ENCODE measurements at regions not wholly inside any gene's neighbourhood (a gene's known extent, or its start where the extent isn't known, plus 50 kb on each side); places are given as distances from the start of the nearest gene placed in this dataset.
A peak's percentile ranks its signal among the peaks of the same experiment; 100 is the strongest.

- no peak overlapping the region for H3K27ac ChIP-seq (ENCODE audit: low read depth, low read length)
- H2BK12ac ChIP-seq (ENCODE audit: low read depth, low read length) = no peak overlapping the region
- peaks cover 0 to 6% (median 3%) of the 10 kb centered on the region in 4 experiments; a peak in 5 of 7 replicates for H3K4me1 ChIP-seq (replicated peaks in 1 of 4; ENCODE audit: control insufficient read depth in 3 of 4, insufficient read depth in 4 of 4, low read length in 3 of 4)
- H3K18ac ChIP-seq (ENCODE audit: extremely low read depth, low read length) = no peak overlapping the region
- H3K4me2 ChIP-seq (ENCODE audit: insufficient read depth in 1 of 2, low read depth in 2 of 2, low read length in 2 of 2) = no peak overlapping the region
- H3K27me3 ChIP-seq (replicated peaks in 1 of 4; ENCODE audit: control insufficient read depth in 3 of 4, extremely low read depth in 1 of 4, insufficient read depth in 3 of 4, low read length in 3 of 4) = no peaks in the 10 kb centered on the region
- CTCF ChIA-PET (ENCODE audit: partially characterized antibody) = interaction anchor here (1.0 to 2.0 kb wide), 4 partner anchors 14 to 371 kb away, joined by 3 to 7 read pairs (median 4); no protein-coding TSS in a partner anchor
- H2BK20ac ChIP-seq (ENCODE audit: low read length) = no peak overlapping the region
- H3K23ac ChIP-seq (ENCODE audit: insufficient read length) = no peak overlapping the region
- no peak overlapping the region for H2AK5ac ChIP-seq (ENCODE audit: low read depth, low read length)
- 93% methylated on average over 8 of the region's 10 CpGs; no CpG with 5 or more reads in 1 of the 2 experiments for WGBS, 2 experiments (ENCODE audit: extremely low coverage in 1 of 2, insufficient coverage in 1 of 2, insufficient read length in 1 of 2, insufficient replicate concordance in 2 of 2, low coverage in 1 of 2, low lambda C conversion rate in 2 of 2, missing lambda C conversion rate in 1 of 2)
- no peak overlapping the region for H2BK120ac ChIP-seq (replicated peaks; ENCODE audit: low read depth, low read length)
- H3K9ac ChIP-seq (replicated peaks in 1 of 4; ENCODE audit: extremely low read depth in 1 of 4, low read depth in 3 of 4, low read length in 3 of 4) = no peak overlapping the region
- H2AFZ ChIP-seq (ENCODE audit: low read length) = no peak overlapping the region
- no peak overlapping the region for H3K4ac ChIP-seq (replicated peaks; ENCODE audit: insufficient read length, low read depth, low read length)
- H3K9me3 ChIP-seq (ENCODE audit: insufficient read depth in 2 of 2, low read depth in 1 of 2, low read length in 1 of 2) = no peaks in the 10 kb centered on the region
- TF ChIP-seq CTCF (IDR thresholded peaks at IDR 0.05; ENCODE audit: control extremely low read depth in 1 of 3, insufficient read depth in 1 of 3, low read depth in 1 of 3, low read length in 3 of 3) (peak in 2 of 3 experiments; percentile 20 to 31; a peak in 3 of 4 replicates), CBX8 (IDR thresholded peaks at IDR 0.05; ENCODE audit: borderline replicate concordance, low read depth, low read length) (no peak), RAD21 (IDR thresholded peaks at IDR 0.05 in 1 of 2, conservative IDR thresholded peaks at IDR 0.05 in 1 of 2; ENCODE audit: low read depth in 2 of 2, low read length in 2 of 2) (peak; percentile 18 to 43; a peak in 3 of 4 replicates), BACH1 (IDR thresholded peaks at IDR 0.05; ENCODE audit: low read length) (no peak), ZNF274 (IDR thresholded peaks at IDR 0.05; ENCODE audit: borderline replicate concordance, extremely low read depth, low read length) (no peak), ATF2 (IDR thresholded peaks at IDR 0.05; ENCODE audit: low read length) (no peak)
- H3K36me3 ChIP-seq (ENCODE audit: control insufficient read depth in 2 of 4, insufficient read depth in 4 of 4, low read length in 3 of 4) = no peaks in the 10 kb centered on the region
- POLR2A ChIA-PET (ENCODE audit: partially characterized antibody) = no interaction called here
- no peak overlapping the region for H3K4me3 ChIP-seq (ENCODE audit: extremely low read depth in 1 of 4, insufficient read depth in 2 of 4, low read depth in 3 of 4, low read length in 4 of 4)
- H3K23me2 ChIP-seq (ENCODE audit: low read depth, low read length) = no peaks in the 10 kb centered on the region
- H4K20me1 ChIP-seq (replicated peaks in 1 of 2; ENCODE audit: control insufficient read depth in 1 of 2, insufficient read depth in 2 of 2, low read length in 2 of 2) = no peaks in the 10 kb centered on the region
- H4K8ac ChIP-seq (ENCODE audit: extremely low read depth, insufficient read depth, low read length) = peak overlapping the region; percentile 22; the same call in 1 of the 2 replicates
- H2BK5ac ChIP-seq (ENCODE audit: low read depth, low read length) = no peak overlapping the region
- no peak overlapping the region for H3K56ac ChIP-seq (replicated peaks; ENCODE audit: insufficient read length, low read depth, low read length)
- H2BK15ac ChIP-seq (ENCODE audit: low read length) = no peak overlapping the region
- no peak overlapping the region for H4K91ac ChIP-seq (replicated peaks; ENCODE audit: insufficient read length, low read length)
- H3K79me2 ChIP-seq (ENCODE audit: control insufficient read depth in 1 of 2, insufficient read depth in 2 of 2, low read length in 2 of 2) = no peaks in the 10 kb centered on the region
- no peak overlapping the region for H3K14ac ChIP-seq (ENCODE audit: insufficient read length)
- H4K5ac ChIP-seq (ENCODE audit: insufficient read length, low read depth, low read length) = no peak overlapping the region
- H3K79me1 ChIP-seq (ENCODE audit: low read depth, low read length) = no peaks in the 10 kb centered on the region
- FAIRE-seq (no peak), DNase-seq (ENCODE audit: low read depth in 1 of 2, low spot score in 2 of 2) (peak in 1 of 2 experiments; percentile 37)
These were observed 340.3 kb downstream of the CXCL12 start for GRCh38 chr10:44044549-44044948.

All from H1 (cell line).